ENCODE measurements at regions not wholly inside any gene's neighbourhood (a gene's known extent, or its start where the extent isn't known, plus 50 kb on each side); places are given as distances from the start of the nearest gene placed in this dataset.

DNA sequence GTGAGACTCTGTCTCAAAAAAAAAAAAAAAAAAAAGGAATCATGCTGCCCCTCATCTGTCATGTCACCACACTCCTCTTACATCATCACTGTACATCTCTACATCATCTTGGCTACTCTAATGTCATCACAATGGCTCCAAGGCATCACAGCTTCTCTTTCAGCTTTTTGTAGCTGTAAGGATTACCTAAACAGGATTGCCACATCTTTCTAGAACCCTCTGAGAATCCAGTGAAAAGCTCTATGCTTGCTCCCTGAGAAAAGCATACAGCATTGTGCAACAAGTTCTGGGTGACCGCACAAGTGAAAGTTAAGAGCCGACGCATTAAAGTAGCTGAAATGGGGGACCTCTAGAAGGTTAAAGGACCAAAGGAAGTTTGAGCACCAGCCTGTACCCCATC is 272.5 kb downstream of the C12orf50 start:
- H3K4me3 ChIP-seq: no peak overlapping the region
- TF ChIP-seq EP300 (IDR thresholded peaks at IDR 0.05; ENCODE audit: low read depth) (no peak), POLR2AphosphoS5 (IDR thresholded peaks at IDR 0.05) (no peak), POLR2A (IDR thresholded peaks at IDR 0.05) (no peak)
- TF ChIP-seq, protein P1, sequence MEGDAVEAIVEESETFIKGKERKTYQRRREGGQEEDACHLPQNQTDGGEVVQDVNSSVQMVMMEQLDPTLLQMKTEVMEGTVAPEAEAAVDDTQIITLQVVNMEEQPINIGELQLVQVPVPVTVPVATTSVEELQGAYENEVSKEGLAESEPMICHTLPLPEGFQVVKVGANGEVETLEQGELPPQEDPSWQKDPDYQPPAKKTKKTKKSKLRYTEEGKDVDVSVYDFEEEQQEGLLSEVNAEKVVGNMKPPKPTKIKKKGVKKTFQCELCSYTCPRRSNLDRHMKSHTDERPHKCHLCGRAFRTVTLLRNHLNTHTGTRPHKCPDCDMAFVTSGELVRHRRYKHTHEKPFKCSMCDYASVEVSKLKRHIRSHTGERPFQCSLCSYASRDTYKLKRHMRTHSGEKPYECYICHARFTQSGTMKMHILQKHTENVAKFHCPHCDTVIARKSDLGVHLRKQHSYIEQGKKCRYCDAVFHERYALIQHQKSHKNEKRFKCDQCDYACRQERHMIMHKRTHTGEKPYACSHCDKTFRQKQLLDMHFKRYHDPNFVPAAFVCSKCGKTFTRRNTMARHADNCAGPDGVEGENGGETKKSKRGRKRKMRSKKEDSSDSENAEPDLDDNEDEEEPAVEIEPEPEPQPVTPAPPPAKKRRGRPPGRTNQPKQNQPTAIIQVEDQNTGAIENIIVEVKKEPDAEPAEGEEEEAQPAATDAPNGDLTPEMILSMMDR (IDR thresholded peaks at IDR 0.05): no peak
- no peaks in the 10 kb centered on the region for H3K9me3 ChIP-seq
- intact Hi-C loops (cut with DNase I; ENCODE audit: low total_unique reads) (no loop called here), in situ Hi-C loops (cut with MboI; ENCODE audit: low pct_ligation_motif_present in 1 of 4, low pct_unique_long_range_greater_than_20kb in 1 of 4, low sequenced_read_pairs in 3 of 4) (no loop called here)
- 95 to 100% methylated on average over 2 to 3 of the region's 3 CpGs for WGBS, 2 donors (ENCODE audit: low coverage in 1 of 2)
- no peaks in the 10 kb centered on the region for H3K4me1 ChIP-seq
- no peak overlapping the region for H3K27ac ChIP-seq
- H3K36me3 ChIP-seq: no peaks in the 10 kb centered on the region
- no peak for DNase-seq
- H3K27me3 ChIP-seq: no peaks in the 10 kb centered on the region

DNA sequence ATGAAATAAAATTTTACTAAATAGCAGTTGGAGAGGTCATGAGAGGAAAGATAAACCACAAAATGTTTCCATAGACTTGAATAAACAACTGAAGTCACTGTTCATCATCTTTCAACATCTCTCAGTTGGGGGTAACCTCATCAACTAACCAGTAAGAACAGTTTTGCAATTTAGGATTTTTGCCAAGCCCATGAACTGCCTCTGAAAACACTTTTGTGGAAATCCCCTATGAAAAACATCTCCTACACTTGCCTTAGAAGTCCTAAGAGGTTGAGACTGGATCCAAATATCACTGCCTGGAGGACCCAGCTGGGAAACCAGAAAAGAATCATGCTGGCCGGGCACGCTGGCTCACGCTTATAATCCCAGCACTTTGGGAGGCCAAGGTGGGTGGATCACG is 273.1 kb downstream of the C12orf50 start:
- Histone ChIP-seq H3K4me3 (no peak overlapping the region), H3K27me3 (no peaks in the 10 kb centered on the region), H3K27ac (no peak overlapping the region), H3K9me3 (no peaks in the 10 kb centered on the region), H3K4me1 (no peaks in the 10 kb centered on the region), H3K36me3 (no peaks in the 10 kb centered on the region)
- 78% methylated on average over 4 of the region's 4 CpGs; no CpG with 5 or more reads in 1 of the 2 donors for WGBS, 2 donors (ENCODE audit: low coverage in 1 of 2)
- intact Hi-C loops (cut with DNase I; ENCODE audit: low total_unique reads): no loop called here
- DNase-seq: no peak
- in situ Hi-C loops (cut with MboI; ENCODE audit: low pct_ligation_motif_present in 1 of 4, low pct_unique_long_range_greater_than_20kb in 1 of 4, low sequenced_read_pairs in 3 of 4): no loop called here
- TF ChIP-seq POLR2A (IDR thresholded peaks at IDR 0.05) (no peak), EP300 (IDR thresholded peaks at IDR 0.05; ENCODE audit: low read depth) (no peak), POLR2AphosphoS5 (IDR thresholded peaks at IDR 0.05) (no peak)
- TF ChIP-seq, protein P1 (IDR thresholded peaks at IDR 0.05): no peak

DNA sequence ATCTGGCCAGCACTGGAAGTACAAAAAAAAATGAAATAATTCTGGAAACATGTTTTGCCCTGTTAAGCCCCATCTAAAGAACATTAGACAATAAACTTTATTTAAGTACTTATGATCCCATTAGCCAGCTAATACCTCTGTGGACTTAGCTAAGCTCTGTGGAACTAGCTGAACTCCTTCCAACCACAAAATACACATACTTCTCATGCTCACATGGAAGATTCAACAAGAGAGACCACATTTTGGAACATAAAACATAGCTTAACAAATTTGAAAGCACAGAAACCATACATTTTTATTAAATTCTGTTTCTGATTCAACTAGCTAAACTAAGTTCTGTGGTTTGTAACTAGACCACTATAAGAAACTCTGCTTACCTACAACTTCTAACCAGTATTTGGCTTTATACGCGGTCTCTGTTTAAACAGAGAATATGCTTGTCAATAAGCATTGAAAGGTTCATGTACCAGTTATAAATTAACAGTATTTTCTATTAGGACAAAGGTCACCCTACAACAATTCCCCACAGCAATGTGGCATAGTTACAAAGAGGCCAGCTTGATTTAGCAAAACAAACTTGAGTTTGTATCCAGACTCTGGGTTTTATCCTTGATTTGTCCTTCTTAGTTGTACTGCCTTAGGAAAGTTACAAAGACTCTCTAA is 300.1 kb downstream of the C12orf50 start:
- no peaks in the 10 kb centered on the region for H3K36me3 ChIP-seq
- no peak for DNase-seq
- in situ Hi-C loops (cut with MboI; ENCODE audit: low pct_ligation_motif_present in 1 of 4, low pct_unique_long_range_greater_than_20kb in 1 of 4, low sequenced_read_pairs in 3 of 4) (no loop called here), intact Hi-C loops (cut with DNase I; ENCODE audit: low total_unique reads) (no loop called here)
- 93% methylated on average over 2 of the region's 2 CpGs; no CpG with 5 or more reads in 1 of the 2 donors for WGBS, 2 donors (ENCODE audit: low coverage in 1 of 2)
- H3K27ac ChIP-seq: no peak overlapping the region
- no peaks in the 10 kb centered on the region for H3K4me1 ChIP-seq
- no peak for TF ChIP-seq EP300 (IDR thresholded peaks at IDR 0.05; ENCODE audit: low read depth)
- no peak for TF ChIP-seq POLR2A (IDR thresholded peaks at IDR 0.05)
- TF ChIP-seq, protein P1 (IDR thresholded peaks at IDR 0.05): no peak
- TF ChIP-seq POLR2AphosphoS5 (IDR thresholded peaks at IDR 0.05): no peak
- H3K4me3 ChIP-seq: no peak overlapping the region
- no peaks in the 10 kb centered on the region for H3K9me3 ChIP-seq
- H3K27me3 ChIP-seq: no peaks in the 10 kb centered on the region

DNA sequence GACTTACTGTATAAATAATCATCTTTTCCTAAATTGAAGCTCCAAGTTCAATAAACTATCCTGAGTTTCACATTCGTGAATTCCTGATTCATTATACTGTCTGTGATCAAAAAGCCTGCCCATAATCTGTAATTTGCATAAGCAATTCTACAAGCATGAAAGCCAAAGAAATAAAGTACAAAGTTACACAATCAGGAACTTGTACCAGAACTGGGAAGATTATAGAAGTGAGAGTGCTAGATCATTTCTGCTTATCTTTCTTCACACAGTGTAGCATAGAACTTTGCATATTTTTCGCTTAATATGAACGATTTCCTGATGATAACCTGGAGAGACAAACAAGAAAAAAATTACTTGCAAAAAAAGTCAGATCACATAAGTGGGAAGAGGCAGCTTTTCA is 308.2 kb downstream of the C12orf50 start:
- intact Hi-C loops (cut with DNase I; ENCODE audit: low total_unique reads): no loop called here
- no peaks in the 10 kb centered on the region for H3K9me3 ChIP-seq
- no peak for DNase-seq
- 45 to 55% methylated on average over 3 of the region's 3 CpGs for WGBS, 2 donors (ENCODE audit: low coverage in 1 of 2)
- no peaks in the 10 kb centered on the region for H3K36me3 ChIP-seq
- no peak overlapping the region for H3K4me3 ChIP-seq
- TF ChIP-seq EP300 (IDR thresholded peaks at IDR 0.05; ENCODE audit: low read depth) (no peak), POLR2AphosphoS5 (IDR thresholded peaks at IDR 0.05) (no peak), POLR2A (IDR thresholded peaks at IDR 0.05) (no peak)
- TF ChIP-seq, protein P1 (IDR thresholded peaks at IDR 0.05): no peak
- H3K27me3 ChIP-seq: no peaks in the 10 kb centered on the region
- H3K27ac ChIP-seq: no peak overlapping the region
- in situ Hi-C loops (cut with MboI; ENCODE audit: low pct_ligation_motif_present in 1 of 4, low pct_unique_long_range_greater_than_20kb in 1 of 4, low sequenced_read_pairs in 3 of 4): no loop called here
- no peaks in the 10 kb centered on the region for H3K4me1 ChIP-seq

Data from transverse colon (tissue), 4 donors.